ENCODE measurements at regions not wholly inside any gene's neighbourhood (a gene's known extent, or its start where the extent isn't known, plus 50 kb on each side); places are given as distances from the start of the nearest gene placed in this dataset.
"Not testable (repeated sequence)": the region's sequence is repeated elsewhere in the genome, so short reads cannot be mapped to it uniquely, and the experiment has no call there.

DNA sequence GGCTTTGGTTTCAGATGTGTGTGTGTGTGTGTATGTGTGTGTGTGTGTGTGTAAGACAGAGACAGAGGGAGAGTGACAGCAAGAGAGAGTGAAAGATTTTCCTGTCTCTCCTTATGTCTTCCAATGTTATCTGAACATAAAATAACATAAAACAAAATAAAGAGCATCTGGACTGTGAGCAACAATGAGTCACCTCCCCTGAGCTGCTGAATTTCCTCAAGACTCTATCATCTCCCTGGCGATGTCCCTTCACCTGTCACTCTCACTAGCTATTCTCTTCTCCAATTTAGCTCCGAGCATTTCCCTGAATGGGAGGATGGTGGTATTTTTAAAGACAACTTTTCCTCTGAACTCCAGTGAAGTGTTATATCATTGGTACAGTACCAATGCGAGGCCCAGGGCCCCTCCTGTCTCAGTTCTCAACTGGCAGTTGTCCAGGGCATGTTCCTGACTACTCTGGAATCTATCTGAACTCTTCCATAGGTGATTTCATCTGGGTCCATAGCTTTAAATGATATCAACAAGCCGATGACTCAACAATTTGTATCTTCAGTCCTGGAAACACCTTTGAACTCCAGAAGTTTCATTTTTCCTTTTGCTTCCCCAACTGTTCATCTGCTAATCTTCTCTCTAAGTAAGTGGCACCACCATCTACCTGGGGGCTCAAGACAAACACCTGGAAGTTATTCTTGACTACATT lies 195.0 kb upstream of the CLNK start:
- no peak for DNase-seq

GRCh38 chr4:10878861-10879260 lies 194.3 kb upstream of the CLNK start:
- no peak for DNase-seq

DNA sequence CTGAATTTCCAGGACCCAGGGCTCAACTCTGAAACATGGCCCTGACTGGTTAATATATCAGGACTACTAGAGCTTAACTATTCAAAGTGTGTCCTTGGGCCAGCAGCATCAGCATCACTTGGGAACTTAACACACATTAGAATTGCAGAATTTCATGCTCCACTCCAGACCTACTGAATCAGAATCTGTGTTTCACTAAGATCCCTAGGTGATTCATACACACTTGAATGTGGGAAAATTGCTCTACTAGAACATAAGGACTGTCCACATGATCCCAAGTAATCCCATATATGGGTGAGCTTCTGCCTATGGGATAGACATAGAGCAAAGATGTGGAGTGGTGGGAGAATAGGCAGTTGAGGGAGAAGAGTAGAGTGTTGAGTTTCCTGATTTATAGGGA lies 192.5 kb upstream of the CLNK start:
- no peak for DNase-seq

DNA sequence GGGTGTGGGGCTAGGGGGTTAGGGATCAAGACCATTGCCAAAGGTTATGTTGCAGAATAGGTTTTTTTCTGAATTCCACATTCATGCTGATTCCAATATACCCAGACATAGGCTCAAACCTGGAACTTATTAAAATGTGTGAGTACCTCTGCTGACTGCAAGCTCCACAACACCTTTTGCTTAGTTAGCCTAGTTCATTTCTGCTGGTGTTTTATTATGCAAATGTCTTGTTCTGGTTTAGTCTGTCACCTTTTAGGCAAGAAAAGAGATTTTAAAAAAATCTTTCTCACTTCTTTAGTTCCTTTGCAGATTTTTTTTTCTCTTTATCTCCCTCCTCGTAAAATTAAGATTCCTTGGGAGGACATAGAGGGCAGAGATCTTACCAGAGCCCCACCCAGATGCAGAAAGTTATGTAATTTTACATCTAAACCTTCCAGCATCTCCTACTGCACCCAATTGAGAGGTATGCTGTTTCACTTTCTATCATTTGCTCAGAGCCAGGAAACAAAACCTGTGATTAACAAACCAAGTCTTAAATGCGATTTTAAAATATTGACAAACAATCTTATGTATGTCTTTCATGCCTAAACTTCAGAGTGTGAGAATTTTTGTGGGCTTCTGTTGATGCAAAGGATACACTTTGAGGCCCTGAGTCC lies 190.7 kb upstream of the CLNK start:
- no peak for DNase-seq

DNA sequence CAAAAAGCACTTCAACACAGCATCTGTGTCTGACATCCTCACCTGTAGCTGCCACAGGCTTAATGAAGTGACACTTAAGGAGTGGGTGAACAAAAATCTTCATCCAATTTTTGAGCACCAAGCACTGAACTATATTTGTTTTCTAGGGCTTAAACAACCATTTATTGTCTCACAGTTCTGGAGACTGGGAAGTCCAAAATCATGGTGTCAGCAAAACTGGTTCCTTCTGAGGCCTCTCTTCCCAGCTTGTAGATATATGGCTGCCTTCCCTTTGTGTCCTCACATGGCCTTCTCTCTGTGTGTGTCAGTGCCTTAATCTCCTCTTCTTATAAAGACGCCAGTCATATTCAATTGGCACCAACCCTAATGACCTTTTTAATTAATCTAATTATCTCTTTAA lies 189.2 kb upstream of the CLNK start:
- no peak for DNase-seq

- DNase-seq, result no peak
Measured at GRCh38 chr4:10872833-10873517, 188.4 kb upstream of the CLNK start.

GRCh38 chr4:10866666-10867065 lies 182.1 kb upstream of the CLNK start:
- no peak for DNase-seq

DNA sequence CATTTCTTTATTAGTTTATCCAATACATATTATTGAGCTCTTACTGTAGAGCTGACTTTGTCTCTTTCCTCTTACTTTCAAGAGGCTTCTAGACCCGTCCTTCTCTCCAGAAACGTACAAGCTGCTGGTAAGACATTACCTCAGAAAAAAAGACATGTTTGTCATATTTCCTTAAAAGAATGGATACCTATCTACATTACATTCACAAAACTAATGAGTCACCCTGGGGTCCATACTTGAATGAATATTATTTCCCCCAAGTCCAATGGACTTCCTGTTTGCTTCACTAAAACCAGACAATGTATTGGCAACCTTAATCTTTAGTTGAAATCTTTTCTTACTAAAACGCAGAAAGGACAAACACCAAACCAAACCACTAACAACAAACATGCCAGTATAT lies 176.5 kb upstream of the CLNK start:
- DNase-seq, result no peak

- no peak for DNase-seq
Measured at GRCh38 chr4:10856271-10856782, 171.8 kb upstream of the CLNK start.

DNA sequence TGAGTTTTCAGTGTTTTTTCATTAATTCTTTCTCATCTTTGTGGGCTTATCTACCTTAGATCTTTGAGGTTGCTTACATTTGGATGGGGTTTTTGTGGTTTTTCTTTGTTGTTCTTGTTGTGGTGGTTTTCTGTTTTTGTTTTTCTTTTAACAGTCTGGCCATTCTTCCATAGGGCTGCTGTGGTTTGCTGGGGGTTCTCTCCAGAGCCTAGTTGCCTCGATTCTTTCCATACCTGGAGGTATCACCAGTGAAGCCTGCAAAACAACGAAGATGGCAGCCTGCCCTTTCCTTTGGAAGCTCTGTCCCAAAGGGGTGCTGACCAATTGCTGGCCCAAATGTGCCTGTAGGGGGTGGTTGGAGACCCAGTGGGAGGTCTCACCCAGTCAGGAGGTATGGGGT lies 168.6 kb upstream of the CLNK start:
- no peak for DNase-seq

DNA sequence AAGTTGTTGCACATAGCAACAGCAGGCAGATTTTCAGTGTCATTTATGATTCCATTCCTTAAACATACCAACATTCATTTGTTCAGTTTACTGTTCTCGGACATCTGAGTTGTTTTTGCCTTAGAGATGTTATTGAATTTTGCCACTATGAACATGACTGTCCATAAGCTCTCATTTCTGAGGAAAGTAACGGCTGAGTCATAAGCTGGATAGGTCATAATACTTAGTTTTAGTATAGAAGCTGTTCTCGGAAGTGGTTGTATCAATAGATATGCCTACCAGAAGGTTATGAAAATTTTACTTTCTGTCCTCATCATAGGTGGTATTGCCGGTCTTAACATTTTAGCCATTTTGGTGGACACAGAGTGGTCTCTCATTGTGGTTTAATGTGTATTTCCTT lies 157.1 kb upstream of the CLNK start:
- no peak for DNase-seq

DNA sequence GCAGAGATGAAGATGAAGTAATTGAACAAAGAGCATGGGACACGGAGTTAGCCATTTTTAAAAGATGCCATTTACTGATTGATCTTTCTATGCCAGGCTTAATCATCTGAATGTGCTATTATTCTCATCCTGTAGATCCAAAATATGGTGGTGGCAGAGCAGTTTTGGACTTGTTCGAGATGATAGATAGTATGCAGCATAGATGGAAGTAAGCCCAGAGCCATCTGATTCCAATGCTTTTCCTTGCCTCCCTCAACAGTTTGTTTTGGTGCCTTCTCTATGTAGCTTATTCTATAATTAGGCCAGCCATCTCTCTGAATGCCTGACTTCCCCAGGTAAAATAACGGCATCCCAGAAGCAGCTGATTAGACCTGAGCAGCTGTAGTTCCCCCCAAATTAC lies 152.6 kb upstream of the CLNK start:
- no peak for DNase-seq

- no peak for DNase-seq
Measured at GRCh38 chr4:10832806-10833628, 148.4 kb upstream of the CLNK start.

DNA sequence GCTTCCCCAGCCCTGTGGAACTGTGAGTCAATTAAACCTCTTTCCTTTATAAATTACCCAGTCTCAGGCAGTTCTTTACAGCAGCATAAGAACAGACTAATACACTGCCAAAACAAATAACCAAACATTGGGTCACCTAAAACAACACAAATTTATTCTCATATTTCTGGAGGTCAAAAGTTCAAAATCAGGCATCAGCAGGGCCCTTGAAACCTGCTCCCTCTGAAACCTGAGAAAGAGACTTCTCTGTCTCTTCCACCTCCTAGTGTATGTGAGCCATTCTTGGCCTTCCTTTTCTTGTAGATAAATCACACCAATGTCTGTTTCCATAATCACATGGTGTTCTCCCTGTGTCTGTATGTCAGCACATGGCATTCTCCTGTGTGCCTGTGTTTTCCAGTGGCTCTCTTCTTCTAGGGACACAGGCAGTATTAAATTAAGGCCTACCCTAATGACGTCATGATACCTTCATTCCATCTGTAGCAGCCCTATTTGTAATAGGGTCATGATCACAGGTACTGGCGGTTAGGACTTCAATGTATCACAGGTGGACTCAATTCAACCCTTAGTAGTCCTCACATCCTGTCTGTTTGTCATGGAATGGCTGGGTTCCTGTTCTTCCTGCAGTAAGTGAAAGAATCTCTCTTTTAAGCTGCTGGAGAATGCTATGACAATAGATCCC lies 147.3 kb upstream of the CLNK start:
- no peak for DNase-seq

DNA sequence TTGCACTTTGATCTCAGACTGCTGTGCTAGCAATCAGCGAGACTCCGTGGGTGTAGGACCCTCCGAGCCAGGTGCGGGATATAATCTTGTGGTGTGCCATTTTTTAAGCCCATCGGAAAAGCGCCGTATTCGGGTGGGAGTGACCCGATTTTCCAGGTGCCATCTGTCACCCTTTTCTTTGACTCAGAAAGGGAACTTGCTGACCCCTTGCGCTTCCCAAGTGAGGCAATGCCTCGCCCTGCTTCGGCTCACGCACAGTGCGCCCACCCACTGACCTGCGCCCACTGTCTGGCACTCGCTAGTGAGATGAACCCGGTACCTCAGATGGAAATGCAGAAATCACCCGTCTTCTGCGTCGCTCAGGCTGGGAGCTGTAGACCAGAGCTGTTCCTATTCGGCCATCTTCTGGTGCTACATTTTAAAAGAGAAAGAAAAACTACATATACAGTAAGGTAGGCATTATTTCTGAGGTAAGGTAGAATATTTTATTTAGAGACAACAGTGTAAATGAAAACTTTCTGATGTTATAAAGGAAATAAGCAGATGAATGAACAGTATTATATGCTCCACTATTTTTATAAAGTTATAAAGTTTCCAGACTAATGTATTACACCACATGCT lies 144.5 kb upstream of the CLNK start:
- DNase-seq, result not testable (repeated sequence)

GRCh38 chr4:10821826-10822225 lies 137.3 kb upstream of the CLNK start:
- no peak for DNase-seq

- no peak for DNase-seq
Measured at GRCh38 chr4:10816571-10816970, 132.0 kb upstream of the CLNK start.

DNA sequence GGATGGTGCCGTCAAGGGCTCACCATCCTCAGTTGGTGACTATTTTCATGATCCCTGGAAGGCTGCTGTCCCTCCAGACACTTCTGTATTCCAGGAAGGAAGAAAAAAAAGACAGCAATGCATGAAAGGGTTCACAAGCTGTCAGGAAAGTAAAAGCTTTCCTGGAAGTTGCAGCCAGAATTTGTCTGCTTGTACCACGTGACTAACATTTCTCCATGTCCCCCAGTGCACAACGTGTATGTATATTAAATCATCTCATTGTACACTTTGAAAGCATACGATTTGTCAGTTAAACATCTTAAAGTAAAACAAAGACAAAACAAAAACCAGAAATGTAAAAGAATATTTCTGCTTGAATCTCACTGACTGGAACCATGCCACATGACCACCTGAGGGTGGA lies 127.4 kb upstream of the CLNK start:
- no peak for DNase-seq

- DNase-seq, result no peak
Measured at GRCh38 chr4:10810411-10810810, 125.8 kb upstream of the CLNK start.

- no peak for DNase-seq
Measured at GRCh38 chr4:10809905-10810304, 125.3 kb upstream of the CLNK start.

DNA sequence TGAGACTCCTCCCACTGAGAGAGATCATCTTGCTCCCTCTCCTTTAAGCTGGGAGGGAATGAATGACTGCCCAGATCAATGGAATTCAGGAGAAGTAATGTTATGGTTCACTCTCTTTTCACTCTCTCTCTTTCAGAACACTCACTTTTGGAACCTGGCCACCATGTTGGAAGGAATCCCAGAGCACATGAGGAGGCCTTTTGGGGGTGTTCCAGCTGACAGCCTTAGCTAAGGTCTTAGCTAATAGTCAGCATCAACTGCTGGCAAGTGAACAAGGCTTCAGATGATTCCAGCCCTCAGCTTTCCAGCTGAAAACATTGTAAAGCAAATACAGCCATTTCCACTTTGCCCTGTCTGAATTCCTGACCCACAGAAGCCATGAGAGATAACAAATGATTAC lies 124.0 kb upstream of the CLNK start:
- no peak for DNase-seq

- DNase-seq, result no peak
Measured at GRCh38 chr4:10806953-10807645, 122.5 kb upstream of the CLNK start.
